ENCODE measurements at regions not wholly inside any gene's neighbourhood (a gene's known extent, or its start where the extent isn't known, plus 50 kb on each side); places are given as distances from the start of the nearest gene placed in this dataset.

- Histone ChIP-seq H3K4me1 (ENCODE audit: control insufficient read depth, insufficient read depth, low read length) (no peaks in the 10 kb centered on the region), H3K9ac (ENCODE audit: low read depth, low read length) (no peak overlapping the region), H3K27ac (ENCODE audit: low read depth, low read length) (no peak overlapping the region), H3K4me3 (ENCODE audit: low read depth, low read length) (no peak overlapping the region), H3K27me3 (ENCODE audit: control insufficient read depth, insufficient read depth, low read length) (no peaks in the 10 kb centered on the region), H3K9me3 (ENCODE audit: control insufficient read depth, insufficient read depth, low read length) (no peaks in the 10 kb centered on the region), H3K36me3 (ENCODE audit: control insufficient read depth, insufficient read depth, low read length) (no peaks in the 10 kb centered on the region)
Observed at GRCh38 chr1:106791041-106791440, 265.4 kb upstream of the PRMT6 start.

GRCh38 chr1:106793651-106794050, 262.8 kb upstream of the PRMT6 start:
- no peak overlapping the region for H3K4me3 ChIP-seq (ENCODE audit: low read depth, low read length)
- H3K4me1 ChIP-seq (ENCODE audit: control insufficient read depth, insufficient read depth, low read length): no peaks in the 10 kb centered on the region
- H3K27me3 ChIP-seq (ENCODE audit: control insufficient read depth, insufficient read depth, low read length): no peaks in the 10 kb centered on the region
- H3K36me3 ChIP-seq (ENCODE audit: control insufficient read depth, insufficient read depth, low read length): no peaks in the 10 kb centered on the region
- H3K27ac ChIP-seq (ENCODE audit: low read depth, low read length): no peak overlapping the region
- H3K9me3 ChIP-seq (ENCODE audit: control insufficient read depth, insufficient read depth, low read length): no peaks in the 10 kb centered on the region
- no peak overlapping the region for H3K9ac ChIP-seq (ENCODE audit: low read depth, low read length)

GRCh38 chr1:106798991-106799390, 257.5 kb upstream of the PRMT6 start:
- Histone ChIP-seq H3K27ac (ENCODE audit: low read depth, low read length) (no peak overlapping the region), H3K9ac (ENCODE audit: low read depth, low read length) (no peak overlapping the region), H3K4me3 (ENCODE audit: low read depth, low read length) (no peak overlapping the region), H3K27me3 (ENCODE audit: control insufficient read depth, insufficient read depth, low read length) (no peaks in the 10 kb centered on the region), H3K9me3 (ENCODE audit: control insufficient read depth, insufficient read depth, low read length) (no peaks in the 10 kb centered on the region), H3K4me1 (ENCODE audit: control insufficient read depth, insufficient read depth, low read length) (no peaks in the 10 kb centered on the region), H3K36me3 (ENCODE audit: control insufficient read depth, insufficient read depth, low read length) (no peaks in the 10 kb centered on the region)

- H3K36me3 ChIP-seq (ENCODE audit: control insufficient read depth, insufficient read depth, low read length): no peaks in the 10 kb centered on the region
- H3K27ac ChIP-seq (ENCODE audit: low read depth, low read length): no peak overlapping the region
- no peak overlapping the region for H3K9ac ChIP-seq (ENCODE audit: low read depth, low read length)
- H3K4me1 ChIP-seq (ENCODE audit: control insufficient read depth, insufficient read depth, low read length): no peaks in the 10 kb centered on the region
- H3K27me3 ChIP-seq (ENCODE audit: control insufficient read depth, insufficient read depth, low read length): no peaks in the 10 kb centered on the region
- no peak overlapping the region for H3K4me3 ChIP-seq (ENCODE audit: low read depth, low read length)
- H3K9me3 ChIP-seq (ENCODE audit: control insufficient read depth, insufficient read depth, low read length): no peaks in the 10 kb centered on the region
Observed at GRCh38 chr1:106802181-106802580, 254.3 kb upstream of the PRMT6 start.

GRCh38 chr1:106814418-106814817, 242.1 kb upstream of the PRMT6 start:
- H3K9ac ChIP-seq (ENCODE audit: low read depth, low read length): no peak overlapping the region
- no peaks in the 10 kb centered on the region for H3K27me3 ChIP-seq (ENCODE audit: control insufficient read depth, insufficient read depth, low read length)
- H3K4me3 ChIP-seq (ENCODE audit: low read depth, low read length): no peak overlapping the region
- H3K36me3 ChIP-seq (ENCODE audit: control insufficient read depth, insufficient read depth, low read length): no peaks in the 10 kb centered on the region
- no peak overlapping the region for H3K27ac ChIP-seq (ENCODE audit: low read depth, low read length)
- H3K9me3 ChIP-seq (ENCODE audit: control insufficient read depth, insufficient read depth, low read length): peaks cover 6% of the 10 kb centered on the region; the same call in 1 of the 2 replicates
- no peaks in the 10 kb centered on the region for H3K4me1 ChIP-seq (ENCODE audit: control insufficient read depth, insufficient read depth, low read length)

- Histone ChIP-seq H3K4me3 (ENCODE audit: low read depth, low read length) (no peak overlapping the region), H3K36me3 (ENCODE audit: control insufficient read depth, insufficient read depth, low read length) (no peaks in the 10 kb centered on the region), H3K27me3 (ENCODE audit: control insufficient read depth, insufficient read depth, low read length) (no peaks in the 10 kb centered on the region), H3K27ac (ENCODE audit: low read depth, low read length) (no peak overlapping the region), H3K9me3 (ENCODE audit: control insufficient read depth, insufficient read depth, low read length) (no peaks in the 10 kb centered on the region), H3K9ac (ENCODE audit: low read depth, low read length) (no peak overlapping the region), H3K4me1 (ENCODE audit: control insufficient read depth, insufficient read depth, low read length) (no peaks in the 10 kb centered on the region)
Observed at GRCh38 chr1:106817575-106817974, 238.9 kb upstream of the PRMT6 start.

GRCh38 chr1:106831511-106831910, 225.0 kb upstream of the PRMT6 start:
- Histone ChIP-seq H3K9ac (ENCODE audit: low read depth, low read length) (no peak overlapping the region), H3K9me3 (ENCODE audit: control insufficient read depth, insufficient read depth, low read length) (no peaks in the 10 kb centered on the region), H3K27me3 (ENCODE audit: control insufficient read depth, insufficient read depth, low read length) (no peaks in the 10 kb centered on the region), H3K27ac (ENCODE audit: low read depth, low read length) (no peak overlapping the region), H3K4me3 (ENCODE audit: low read depth, low read length) (no peak overlapping the region), H3K36me3 (ENCODE audit: control insufficient read depth, insufficient read depth, low read length) (no peaks in the 10 kb centered on the region), H3K4me1 (ENCODE audit: control insufficient read depth, insufficient read depth, low read length) (no peaks in the 10 kb centered on the region)

- Histone ChIP-seq H3K9me3 (ENCODE audit: control insufficient read depth, insufficient read depth, low read length) (no peaks in the 10 kb centered on the region), H3K4me3 (ENCODE audit: low read depth, low read length) (no peak overlapping the region), H3K27ac (ENCODE audit: low read depth, low read length) (no peak overlapping the region), H3K9ac (ENCODE audit: low read depth, low read length) (no peak overlapping the region), H3K27me3 (ENCODE audit: control insufficient read depth, insufficient read depth, low read length) (no peaks in the 10 kb centered on the region), H3K36me3 (ENCODE audit: control insufficient read depth, insufficient read depth, low read length) (no peaks in the 10 kb centered on the region), H3K4me1 (ENCODE audit: control insufficient read depth, insufficient read depth, low read length) (no peaks in the 10 kb centered on the region)
Observed at GRCh38 chr1:106836708-106837107, 219.8 kb upstream of the PRMT6 start.

- Histone ChIP-seq H3K4me1 (ENCODE audit: control insufficient read depth, insufficient read depth, low read length) (no peaks in the 10 kb centered on the region), H3K9ac (ENCODE audit: low read depth, low read length) (no peak overlapping the region), H3K27me3 (ENCODE audit: control insufficient read depth, insufficient read depth, low read length) (no peaks in the 10 kb centered on the region), H3K36me3 (ENCODE audit: control insufficient read depth, insufficient read depth, low read length) (no peaks in the 10 kb centered on the region), H3K4me3 (ENCODE audit: low read depth, low read length) (no peak overlapping the region), H3K27ac (ENCODE audit: low read depth, low read length) (no peak overlapping the region), H3K9me3 (ENCODE audit: control insufficient read depth, insufficient read depth, low read length) (no peaks in the 10 kb centered on the region)
Observed at GRCh38 chr1:106843518-106843917, 213.0 kb upstream of the PRMT6 start.

GRCh38 chr1:106846656-106847055, 209.8 kb upstream of the PRMT6 start:
- 0 out of 2 replicates have a peak, but pooled peaks cover 2% of the 10 kb centered on the region for H3K4me1 ChIP-seq (ENCODE audit: control insufficient read depth, insufficient read depth, low read length)
- H3K9ac ChIP-seq (ENCODE audit: low read depth, low read length): no peak overlapping the region
- no peaks in the 10 kb centered on the region for H3K36me3 ChIP-seq (ENCODE audit: control insufficient read depth, insufficient read depth, low read length)
- no peak overlapping the region for H3K4me3 ChIP-seq (ENCODE audit: low read depth, low read length)
- no peaks in the 10 kb centered on the region for H3K9me3 ChIP-seq (ENCODE audit: control insufficient read depth, insufficient read depth, low read length)
- H3K27me3 ChIP-seq (ENCODE audit: control insufficient read depth, insufficient read depth, low read length): no peaks in the 10 kb centered on the region
- H3K27ac ChIP-seq (ENCODE audit: low read depth, low read length): no peak overlapping the region

GRCh38 chr1:106861110-106861509, 195.4 kb upstream of the PRMT6 start:
- H3K4me3 ChIP-seq (ENCODE audit: low read depth, low read length): no peak overlapping the region
- peaks cover 8% of the 10 kb centered on the region; the same call in 1 of the 2 replicates for H3K4me1 ChIP-seq (ENCODE audit: control insufficient read depth, insufficient read depth, low read length)
- no peak overlapping the region for H3K27ac ChIP-seq (ENCODE audit: low read depth, low read length)
- no peaks in the 10 kb centered on the region for H3K9me3 ChIP-seq (ENCODE audit: control insufficient read depth, insufficient read depth, low read length)
- H3K9ac ChIP-seq (ENCODE audit: low read depth, low read length): no peak overlapping the region
- H3K36me3 ChIP-seq (ENCODE audit: control insufficient read depth, insufficient read depth, low read length): no peaks in the 10 kb centered on the region
- no peaks in the 10 kb centered on the region for H3K27me3 ChIP-seq (ENCODE audit: control insufficient read depth, insufficient read depth, low read length)

GRCh38 chr1:106868828-106869227, 187.6 kb upstream of the PRMT6 start:
- Histone ChIP-seq H3K36me3 (ENCODE audit: control insufficient read depth, insufficient read depth, low read length) (no peaks in the 10 kb centered on the region), H3K27me3 (ENCODE audit: control insufficient read depth, insufficient read depth, low read length) (no peaks in the 10 kb centered on the region), H3K9ac (ENCODE audit: low read depth, low read length) (no peak overlapping the region), H3K4me3 (ENCODE audit: low read depth, low read length) (no peak overlapping the region), H3K27ac (ENCODE audit: low read depth, low read length) (no peak overlapping the region), H3K4me1 (ENCODE audit: control insufficient read depth, insufficient read depth, low read length) (peaks cover 7% of the 10 kb centered on the region; the same call in 1 of the 2 replicates), H3K9me3 (ENCODE audit: control insufficient read depth, insufficient read depth, low read length) (no peaks in the 10 kb centered on the region)
